H9 (cell line): ENCODE measurements at regions not wholly inside any gene's neighbourhood (a gene's known extent, or its start where the extent isn't known, plus 50 kb on each side); places are given as distances from the start of the nearest gene placed in this dataset.
"Not testable (repeated sequence)": the region's sequence is repeated elsewhere in the genome, so short reads cannot be mapped to it uniquely, and the experiment has no call there.

Source experiments
- DNase-seq: peaks from one replicate; pipeline ENCODE4 v3.0.0-alpha.2; 2017
- H2AFZ ChIP-seq: one replicate; pipeline ENCODE4 v1.6.1; 2013; ENCODE audit warnings: mild to moderate bottlenecking, low read length, control low read depth, moderate library complexity
- H2AK5ac ChIP-seq: 2 replicates; pipeline ENCODE4 v1.6.1; 2013; ENCODE audit warnings: low read length, control low read depth, mixed read lengths; ENCODE audit not compliant: insufficient read length
- H2BK120ac ChIP-seq: one replicate; pipeline ENCODE4 v1.6.1; 2013; ENCODE audit warnings: low read depth, mild to moderate bottlenecking, low read length, control low read depth, inconsistent platforms; ENCODE audit not compliant: poor library complexity, severe bottlenecking
- H2BK12ac ChIP-seq: 2 replicates; pipeline ENCODE4 v1.6.1; 2013; ENCODE audit warnings: low read length, control low read depth, mixed read lengths, low read depth; ENCODE audit not compliant: insufficient read length
- H2BK15ac ChIP-seq: 2 replicates; pipeline ENCODE4 v1.6.1; 2013; ENCODE audit warnings: low read depth, low read length, control low read depth
- H2BK20ac ChIP-seq: one replicate; pipeline ENCODE4 v1.6.1; 2013; ENCODE audit warnings: low read depth, mild to moderate bottlenecking, low read length, control low read depth, inconsistent platforms; ENCODE audit not compliant: poor library complexity, severe bottlenecking
- H2BK5ac ChIP-seq: 2 replicates; pipeline ENCODE4 v1.6.1; 2013; ENCODE audit warnings: low read length, control low read depth, mixed read lengths; ENCODE audit not compliant: insufficient read length
- H3K14ac ChIP-seq: 2 replicates; pipeline ENCODE4 v1.6.1; 2013; ENCODE audit warnings: low read length, control low read depth; ENCODE audit not compliant: insufficient read depth
- H3K18ac ChIP-seq: 2 replicates; pipeline ENCODE4 v1.6.1; 2013; ENCODE audit warnings: low read depth, mild to moderate bottlenecking, mixed read lengths, low read length, control low read depth; ENCODE audit not compliant: insufficient read length
- H3K23ac ChIP-seq: 2 replicates; pipeline ENCODE4 v1.6.1; 2013; ENCODE audit warnings: low read length, control low read depth, mixed read lengths, low read depth; ENCODE audit not compliant: insufficient read length
- H3K23me2 ChIP-seq: 2 replicates; pipeline ENCODE4 v1.6.1; 2013; ENCODE audit warnings: low read depth, mild to moderate bottlenecking, mixed read lengths, low read length, control low read depth; ENCODE audit not compliant: insufficient read length, poor library complexity, severe bottlenecking
- H3K27ac ChIP-seq: 2 replicates; pipeline ENCODE4 v1.5.1; 2013; ENCODE audit warnings: low read length, control low read depth, mixed read lengths, low read depth; ENCODE audit not compliant: insufficient read length
- H3K27me3 ChIP-seq: 2 replicates; pipeline ENCODE4 v1.6.1; 2013; ENCODE audit warnings: low read length, control low read depth, inconsistent platforms; ENCODE audit not compliant: insufficient read depth
- H3K4ac ChIP-seq: 2 replicates; pipeline ENCODE4 v1.6.1; 2013; ENCODE audit warnings: low read depth, mild to moderate bottlenecking, control low read depth, inconsistent platforms, low read length, moderate library complexity
- H3K4me1 ChIP-seq: 2 replicates; pipeline ENCODE4 v1.6.1; 2013; ENCODE audit warnings: low read length, control low read depth, inconsistent platforms; ENCODE audit not compliant: insufficient read depth
- H3K4me2 ChIP-seq: 2 replicates; pipeline ENCODE4 v1.6.1; 2013; ENCODE audit warnings: low read length, control low read depth, mixed read lengths; ENCODE audit not compliant: insufficient read length, insufficient read depth
- H3K56ac ChIP-seq: 2 replicates; pipeline ENCODE4 v1.6.1; 2013; ENCODE audit warnings: low read depth, mild to moderate bottlenecking, mixed read lengths, low read length, control low read depth; ENCODE audit not compliant: insufficient read length
- H3K79me1 ChIP-seq: 2 replicates; pipeline ENCODE4 v1.6.1; 2013; ENCODE audit warnings: low read depth, mild to moderate bottlenecking, moderate library complexity, low read length, control low read depth, inconsistent platforms; ENCODE audit not compliant: insufficient read depth, poor library complexity, severe bottlenecking
- H3K79me2 ChIP-seq: 2 replicates; pipeline ENCODE4 v1.6.1; 2013; ENCODE audit warnings: low read length, control low read depth, inconsistent platforms; ENCODE audit not compliant: insufficient read depth
- H3K9ac ChIP-seq: 2 replicates; pipeline ENCODE4 v1.6.1; 2013; ENCODE audit warnings: low read length, control low read depth, mixed read lengths; ENCODE audit not compliant: insufficient read length; ENCODE audit errors: extremely low read depth
- H3K9me3 ChIP-seq: one replicate; pipeline ENCODE4 v1.6.1; 2013; ENCODE audit warnings: low read depth, low read length, inconsistent platforms; ENCODE audit not compliant: control insufficient read depth
- H3T11ph ChIP-seq: one replicate; pipeline ENCODE4 v1.6.1; 2013; ENCODE audit warnings: mild to moderate bottlenecking, low read length, control low read depth, inconsistent platforms
- H4K20me1 ChIP-seq: one replicate; pipeline ENCODE4 v1.6.1; 2013; ENCODE audit not compliant: control insufficient read depth, insufficient read length, insufficient read depth
- H4K5ac ChIP-seq: 2 replicates; pipeline ENCODE4 v1.6.1; 2013; ENCODE audit warnings: low read depth, mild to moderate bottlenecking, mixed read lengths, low read length, control low read depth; ENCODE audit not compliant: insufficient read length
- H4K8ac ChIP-seq: replicated peaks from 2 replicates; pipeline ENCODE4 v1.6.1; 2013; ENCODE audit warnings: low read length, control low read depth, mixed read lengths, low read depth; ENCODE audit not compliant: insufficient read length
- H4K91ac ChIP-seq: 2 replicates; pipeline ENCODE4 v1.6.1; 2013; ENCODE audit warnings: low read depth, mild to moderate bottlenecking, moderate library complexity, mixed read lengths, low read length, control low read depth; ENCODE audit not compliant: insufficient read length
- H3K27ac Mint-ChIP-seq, 3 experiments: 2 replicates in 2 of 3; 3 replicates in 1 of 3; pipeline ENCODE4 v1.8.0; 2020 to 2021; ENCODE audit warnings: mixed read lengths in 3 of 3, mild to moderate bottlenecking in 1 of 3, moderate library complexity in 1 of 3
- H3K27me3 Mint-ChIP-seq: 2 replicates; pipeline ENCODE4 v1.8.0; 2021; ENCODE audit warnings: low read depth, mild to moderate bottlenecking, moderate library complexity, mixed read lengths
- H3K36me3 Mint-ChIP-seq, 3 experiments: 2 replicates in 2 of 3; 3 replicates in 1 of 3; pipeline ENCODE4 v1.8.0; 2020 to 2021; ENCODE audit warnings: low read depth in 3 of 3, mixed read lengths in 3 of 3; ENCODE audit not compliant: insufficient read depth in 1 of 3
- H3K4me1 Mint-ChIP-seq, 2 experiments: 2 replicates each; pipeline ENCODE4 v1.8.0; 2020; ENCODE audit warnings: mixed read lengths in 2 of 2
- H3K4me3 Mint-ChIP-seq, 2 experiments: 2 replicates in 1 of 2; 3 replicates in 1 of 2; pipeline ENCODE4 v1.8.0; 2020 to 2021; ENCODE audit warnings: mild to moderate bottlenecking in 2 of 2, mixed read lengths in 2 of 2, moderate library complexity in 1 of 2
- H3K9me3 Mint-ChIP-seq, 2 experiments: 2 replicates in 1 of 2; 3 replicates in 1 of 2; pipeline ENCODE4 v1.8.0; 2020; ENCODE audit warnings: mild to moderate bottlenecking in 2 of 2, mixed read lengths in 2 of 2, moderate library complexity in 1 of 2
- CTCF ChIP-seq: fragments of 200-600 bp; sonication (generic); conservative IDR thresholded peaks from 3 replicates; pipeline ENCODE4 v1.8.0; 2021; ENCODE audit warnings: antibody characterized with exemption, mild to moderate bottlenecking
- WGBS: extraction: QIAGEN DNeasy Blood & Tissue Kit; methylation state at CpG from one replicate; pipeline ENCODE4 v1.1.7; 2013; ENCODE audit warnings: missing lambda C conversion rate, low lambda C conversion rate, mixed read lengths; ENCODE audit not compliant: insufficient read length; ENCODE audit errors: extremely low coverage; 5-methylcytosine and 5-hydroxymethylcytosine counted together

- Histone ChIP-seq H3T11ph (no peak overlapping the region), H2AFZ (no peak overlapping the region), H3K23me2 (no peaks in the 10 kb centered on the region), H4K20me1 (no peaks in the 10 kb centered on the region), H3K18ac (no peak overlapping the region), H2AK5ac (no peak overlapping the region), H2BK15ac (no peak overlapping the region), H3K4me2 (no peak overlapping the region), H2BK5ac (no peak overlapping the region), H4K5ac (no peak overlapping the region), H3K14ac (no peak overlapping the region), H3K4me1 (no peaks in the 10 kb centered on the region), H3K9me3 (no peaks in the 10 kb centered on the region), H3K9ac (no peak overlapping the region), H3K4ac (no peak overlapping the region), H2BK120ac (no peak overlapping the region), H3K79me2 (no peaks in the 10 kb centered on the region), H2BK12ac (no peak overlapping the region), H4K91ac (no peak overlapping the region), H2BK20ac (no peak overlapping the region), H4K8ac (no peak overlapping the region), H3K56ac (no peak overlapping the region), H3K79me1 (no peaks in the 10 kb centered on the region), H3K27me3 (no peaks in the 10 kb centered on the region), H3K27ac (no peak overlapping the region), H3K23ac (no peak overlapping the region)
- Mint-ChIP-seq H3K27ac (no peak overlapping the region), H3K36me3 (no peaks in the 10 kb centered on the region), H3K4me1 (no peaks in the 10 kb centered on the region), H3K27me3 (no peaks in the 10 kb centered on the region), H3K9me3 (peaks cover 0 to 3% of the 10 kb centered on the region in 2 experiments; a peak in 1 of 5 replicates), H3K4me3 (no peak overlapping the region)
- TF ChIP-seq CTCF, result no peak
- DNase-seq, result no peak
- no CpG with 5 or more reads among the region's 1 CpG for WGBS
Measured at GRCh38 chr14:43399289-43399688, 1107.8 kb downstream of the FSCB start.

- not testable (repeated sequence) for H2BK20ac ChIP-seq, H3K27me3 Mint-ChIP-seq, H3K14ac ChIP-seq, H4K91ac ChIP-seq, H3K56ac ChIP-seq, H2BK15ac ChIP-seq, H4K8ac ChIP-seq, H3K27ac ChIP-seq, H3K4me3 Mint-ChIP-seq, H3K23ac ChIP-seq, H3T11ph ChIP-seq, H3K4me2 ChIP-seq, H4K5ac ChIP-seq, H2BK12ac ChIP-seq, H2AK5ac ChIP-seq, H3K23me2 ChIP-seq, H3K4ac ChIP-seq, H3K79me2 ChIP-seq, H3K27ac Mint-ChIP-seq, H3K27me3 ChIP-seq, H2BK120ac ChIP-seq, H3K9ac ChIP-seq, H4K20me1 ChIP-seq, H2BK5ac ChIP-seq, H2AFZ ChIP-seq, H3K9me3 ChIP-seq, H3K18ac ChIP-seq, H3K4me1 Mint-ChIP-seq, H3K4me1 ChIP-seq, H3K79me1 ChIP-seq, DNase-seq
- Mint-ChIP-seq H3K9me3 (peaks cover 12 to 14% of the 10 kb centered on the region in 2 experiments; a peak in 3 of 5 replicates), H3K36me3 (peaks cover 4 to 11% (median 9%) of the 10 kb centered on the region in 3 experiments)
- WGBS, result no CpG with 5 or more reads among the region's 8 CpGs
Measured at GRCh38 chr14:43370565-43370896, 1136.6 kb downstream of the FSCB start.
